ENCODE measurements at regions not wholly inside any gene's neighbourhood (a gene's known extent, or its start where the extent isn't known, plus 50 kb on each side); places are given as distances from the start of the nearest gene placed in this dataset.

DNA sequence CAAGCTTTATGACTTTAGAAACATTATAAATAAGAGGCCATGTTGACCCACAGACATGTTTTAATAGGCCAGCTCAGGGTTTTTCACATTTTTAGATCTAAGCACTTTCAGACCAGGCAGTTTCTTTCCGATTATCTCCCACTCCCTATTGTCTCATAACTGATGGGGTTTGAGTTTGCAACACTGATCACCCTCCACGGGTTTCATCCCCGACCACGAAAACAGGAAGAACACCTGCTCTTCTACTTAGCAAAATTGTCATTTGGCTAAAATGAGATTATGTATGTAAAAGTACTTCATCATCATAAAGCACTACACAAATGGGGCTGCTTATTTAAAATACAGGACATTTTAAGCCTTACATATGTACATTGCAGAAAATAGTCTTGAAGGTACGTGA lies 407.9 kb downstream of the HNRNPD start:
- no peak for TF ChIP-seq EZH2phosphoT487 (IDR thresholded peaks at IDR 0.05)
- TF ChIP-seq, protein P1, sequence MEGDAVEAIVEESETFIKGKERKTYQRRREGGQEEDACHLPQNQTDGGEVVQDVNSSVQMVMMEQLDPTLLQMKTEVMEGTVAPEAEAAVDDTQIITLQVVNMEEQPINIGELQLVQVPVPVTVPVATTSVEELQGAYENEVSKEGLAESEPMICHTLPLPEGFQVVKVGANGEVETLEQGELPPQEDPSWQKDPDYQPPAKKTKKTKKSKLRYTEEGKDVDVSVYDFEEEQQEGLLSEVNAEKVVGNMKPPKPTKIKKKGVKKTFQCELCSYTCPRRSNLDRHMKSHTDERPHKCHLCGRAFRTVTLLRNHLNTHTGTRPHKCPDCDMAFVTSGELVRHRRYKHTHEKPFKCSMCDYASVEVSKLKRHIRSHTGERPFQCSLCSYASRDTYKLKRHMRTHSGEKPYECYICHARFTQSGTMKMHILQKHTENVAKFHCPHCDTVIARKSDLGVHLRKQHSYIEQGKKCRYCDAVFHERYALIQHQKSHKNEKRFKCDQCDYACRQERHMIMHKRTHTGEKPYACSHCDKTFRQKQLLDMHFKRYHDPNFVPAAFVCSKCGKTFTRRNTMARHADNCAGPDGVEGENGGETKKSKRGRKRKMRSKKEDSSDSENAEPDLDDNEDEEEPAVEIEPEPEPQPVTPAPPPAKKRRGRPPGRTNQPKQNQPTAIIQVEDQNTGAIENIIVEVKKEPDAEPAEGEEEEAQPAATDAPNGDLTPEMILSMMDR (IDR thresholded peaks at IDR 0.05): no peak

Measured in neural progenitor cell (in vitro differentiated cells).